Esophagus squamous epithelium (tissue), 5 donors: ENCODE measurements at regions not wholly inside any gene's neighbourhood (a gene's known extent, or its start where the extent isn't known, plus 50 kb on each side); places are given as distances from the start of the nearest gene placed in this dataset.

ENCODE experiments used
- DNase-seq: peaks from one replicate; lab custom pipeline; 2025; lab: John Stamatoyannopoulos, UW
- H3K27ac ChIP-seq, 4 donors: fragments of 200-600 bp; sonication (generic); one replicate each; pipeline ENCODE4 v1.5.1; 2016 to 2019; ENCODE audit warnings: mild to moderate bottlenecking in 1 of 4
- H3K27me3 ChIP-seq, 4 donors: fragments of 200-600 bp; sonication (generic); 1 replicate in 3 of 4; 2 replicates in 1 of 4; pipeline versions ENCODE4 v1.5.1 to v1.6.0; 2017 to 2021; ENCODE audit warnings: antibody characterized with exemption in 1 of 4
- H3K36me3 ChIP-seq, 3 donors: fragments of 200-600 bp; sonication (generic); one replicate each; pipeline ENCODE4 v1.5.1; 2016 to 2019
- H3K4me1 ChIP-seq, 3 donors: fragments of 200-600 bp; sonication (generic); one replicate each; pipeline ENCODE4 v1.5.1; 2017 to 2019
- H3K4me3 ChIP-seq, 4 donors: fragments of 200-600 bp; sonication (generic); 1 replicate in 3 of 4; 2 replicates in 1 of 4; pipeline ENCODE4 v1.5.1; 2016 to 2019; ENCODE audit warnings: mild to moderate bottlenecking in 2 of 4, moderate library complexity in 1 of 4
- H3K9me3 ChIP-seq, 3 donors: fragments of 200-600 bp; sonication (generic); one replicate each; pipeline ENCODE4 v1.5.1; 2016 to 2019
- POLR2A ChIP-seq, 4 donors: fragments of 450-650 bp; IDR thresholded peaks; one replicate each; pipeline ENCODE4 v1.6.1; 2017; ENCODE audit warnings: antibody characterized with exemption in 4 of 4, mild to moderate bottlenecking in 4 of 4, moderate library complexity in 3 of 4
- WGBS, 2 donors: methylation state at CpG; one replicate each; pipeline ENCODE4 v1.1.5; 2018; 5-methylcytosine and 5-hydroxymethylcytosine counted together
- intact Hi-C: fragments of 100-400 bp; cut with DNase I; formaldehyde crosslinking; loops from one replicate; pipeline ENCODE4 v1.15.0; 2022
- TF ChIP-seq, protein P1 (sequence below), 6 experiments: fragments of 450-650 bp in 4 of 6; fragments of 200-600 bp in 2 of 6; sonication (generic) in 2 of 6; IDR thresholded peaks; one replicate each; pipeline ENCODE4 v1.5.1; 2016 to 2019; ENCODE audit warnings: antibody characterized with exemption in 6 of 6, mild to moderate bottlenecking in 4 of 6, moderate library complexity in 4 of 6
- donor health status: DM: yes; HTN: yes; CAD: no.

DNA sequence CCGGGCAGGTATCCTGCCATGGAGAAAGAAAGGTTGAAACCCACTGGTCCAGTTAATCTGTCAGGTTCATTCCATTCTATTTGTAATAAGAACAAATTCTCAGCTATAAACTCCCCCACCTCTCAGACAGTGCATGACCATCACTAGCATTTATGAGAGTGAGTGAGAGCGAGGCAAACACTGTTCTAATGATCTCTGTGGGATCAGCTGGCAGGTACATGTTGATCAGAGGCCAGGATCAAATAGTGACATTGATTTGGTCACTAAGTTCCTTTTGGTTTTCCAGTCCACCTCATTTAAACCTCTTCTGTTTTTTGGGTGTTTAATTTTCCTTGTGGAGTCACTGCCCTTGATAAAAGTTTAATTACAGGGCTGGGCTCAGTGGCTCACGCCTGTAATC is 423.1 kb upstream of the CHST9 start:
- intact Hi-C loops: loop anchor here (10.0 kb wide), 2 partner anchors 233 to 577 kb away; no protein-coding TSS in a partner anchor
- 83 to 92% methylated on average over 2 to 3 of the region's 3 CpGs for WGBS, 2 donors
- Histone ChIP-seq H3K27ac (no peak overlapping the region), H3K4me1 (no peaks in the 10 kb centered on the region), H3K36me3 (no peaks in the 10 kb centered on the region), H3K27me3 (no peaks in the 10 kb centered on the region), H3K4me3 (no peak overlapping the region), H3K9me3 (no peaks in the 10 kb centered on the region)
- DNase-seq: no peak
- TF ChIP-seq, protein P1, sequence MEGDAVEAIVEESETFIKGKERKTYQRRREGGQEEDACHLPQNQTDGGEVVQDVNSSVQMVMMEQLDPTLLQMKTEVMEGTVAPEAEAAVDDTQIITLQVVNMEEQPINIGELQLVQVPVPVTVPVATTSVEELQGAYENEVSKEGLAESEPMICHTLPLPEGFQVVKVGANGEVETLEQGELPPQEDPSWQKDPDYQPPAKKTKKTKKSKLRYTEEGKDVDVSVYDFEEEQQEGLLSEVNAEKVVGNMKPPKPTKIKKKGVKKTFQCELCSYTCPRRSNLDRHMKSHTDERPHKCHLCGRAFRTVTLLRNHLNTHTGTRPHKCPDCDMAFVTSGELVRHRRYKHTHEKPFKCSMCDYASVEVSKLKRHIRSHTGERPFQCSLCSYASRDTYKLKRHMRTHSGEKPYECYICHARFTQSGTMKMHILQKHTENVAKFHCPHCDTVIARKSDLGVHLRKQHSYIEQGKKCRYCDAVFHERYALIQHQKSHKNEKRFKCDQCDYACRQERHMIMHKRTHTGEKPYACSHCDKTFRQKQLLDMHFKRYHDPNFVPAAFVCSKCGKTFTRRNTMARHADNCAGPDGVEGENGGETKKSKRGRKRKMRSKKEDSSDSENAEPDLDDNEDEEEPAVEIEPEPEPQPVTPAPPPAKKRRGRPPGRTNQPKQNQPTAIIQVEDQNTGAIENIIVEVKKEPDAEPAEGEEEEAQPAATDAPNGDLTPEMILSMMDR (IDR thresholded peaks at IDR 0.05): no peak
- no peak for TF ChIP-seq POLR2A (IDR thresholded peaks at IDR 0.05)

DNA sequence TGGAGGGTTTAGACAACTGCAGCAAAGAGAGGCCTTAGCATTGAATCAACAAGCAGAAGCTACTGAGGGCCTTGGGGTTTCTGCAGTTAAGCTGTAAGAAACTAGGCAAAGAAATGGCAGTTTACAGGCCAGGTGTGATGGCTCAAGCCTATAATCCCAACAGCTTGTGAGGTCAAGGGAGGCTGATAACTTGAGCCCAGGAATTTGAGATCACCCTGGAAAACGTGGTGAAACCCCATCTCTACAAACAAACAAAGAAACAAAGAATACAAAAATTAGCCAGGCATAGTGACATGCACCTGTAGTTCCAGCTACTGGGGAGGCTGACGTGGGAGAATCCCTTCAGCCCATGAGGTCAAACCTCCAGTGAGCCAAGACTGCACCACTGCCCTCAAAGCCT is 421.6 kb upstream of the CHST9 start:
- no peaks in the 10 kb centered on the region for H3K9me3 ChIP-seq
- intact Hi-C loops: loop anchor here (10.0 kb wide), 2 partner anchors 232 to 578 kb away; no protein-coding TSS in a partner anchor
- WGBS, 2 donors: 50 to 64% methylated on average over 2 of the region's 2 CpGs
- no peaks in the 10 kb centered on the region for H3K27me3 ChIP-seq
- TF ChIP-seq, protein P1 (IDR thresholded peaks at IDR 0.05): no peak
- H3K4me3 ChIP-seq: no peak overlapping the region
- DNase-seq: no peak
- H3K4me1 ChIP-seq: no peaks in the 10 kb centered on the region
- H3K27ac ChIP-seq: no peak overlapping the region
- H3K36me3 ChIP-seq: no peaks in the 10 kb centered on the region

DNA sequence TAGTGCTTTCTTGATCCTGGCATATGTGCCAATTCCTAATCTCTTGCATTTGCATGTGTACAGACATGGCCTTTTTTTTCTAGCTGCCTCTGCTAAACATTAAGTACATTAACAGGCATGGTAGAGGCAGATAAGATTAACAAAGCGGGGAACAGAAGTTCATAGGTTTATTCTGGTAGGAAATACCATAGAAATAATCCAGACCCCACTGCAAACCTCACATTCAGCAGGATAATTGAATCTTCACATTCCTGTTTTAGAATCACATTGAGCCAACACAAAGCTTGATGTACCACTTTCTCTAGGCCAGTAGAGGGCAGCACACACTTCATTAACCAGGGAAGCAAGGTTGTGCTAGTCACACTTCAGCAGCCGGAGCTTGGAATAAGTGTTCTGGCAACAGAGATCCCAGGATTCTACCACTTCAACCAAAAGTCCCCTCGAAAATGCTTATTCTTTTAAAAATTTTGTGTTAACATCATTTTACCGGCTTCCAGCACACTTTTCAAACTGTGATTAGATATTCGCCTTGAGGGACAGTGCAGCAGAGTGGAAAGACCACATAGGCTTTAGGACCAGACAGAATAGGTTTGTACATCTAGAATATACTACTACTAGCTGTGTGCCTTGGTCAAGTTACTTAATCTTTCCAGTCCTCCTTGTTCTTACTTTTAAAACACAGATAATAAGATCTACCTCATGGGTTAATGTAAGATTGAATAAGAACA is 420.2 kb upstream of the CHST9 start:
- no peak overlapping the region for H3K27ac ChIP-seq
- H3K27me3 ChIP-seq: no peaks in the 10 kb centered on the region
- DNase-seq: no peak
- H3K9me3 ChIP-seq: no peaks in the 10 kb centered on the region
- TF ChIP-seq, protein P1 (IDR thresholded peaks at IDR 0.05): peak in 5 of 6 experiments; percentile 47 to 73 (median 69)
- no peak for TF ChIP-seq POLR2A (IDR thresholded peaks at IDR 0.05)
- H3K4me1 ChIP-seq: no peaks in the 10 kb centered on the region
- no peak overlapping the region for H3K4me3 ChIP-seq
- H3K36me3 ChIP-seq: no peaks in the 10 kb centered on the region
- WGBS, 2 donors: 20 to 25% methylated on average over 5 of the region's 5 CpGs
- intact Hi-C loops: loop anchor here (10.0 kb wide), 2 partner anchors 230 to 580 kb away; no protein-coding TSS in a partner anchor

DNA sequence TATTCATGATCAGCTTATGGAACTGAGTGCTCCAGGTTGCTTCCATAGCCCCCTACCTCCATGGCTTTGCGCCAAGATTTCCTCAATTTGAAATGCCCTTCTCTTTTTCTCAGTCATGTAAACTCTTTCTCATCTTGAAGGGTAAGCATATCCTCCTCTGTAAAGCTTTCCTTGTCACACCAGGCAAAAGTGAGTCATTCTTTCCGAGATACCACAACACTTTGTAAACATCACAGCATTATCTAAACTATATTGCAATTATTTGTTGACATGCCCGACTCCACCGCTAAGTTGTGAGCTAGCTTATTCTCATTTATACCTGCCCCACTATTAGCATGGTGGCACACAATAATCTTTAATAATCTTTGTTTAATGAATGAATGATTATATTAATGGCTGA is 419.5 kb upstream of the CHST9 start:
- Histone ChIP-seq H3K9me3 (no peaks in the 10 kb centered on the region), H3K36me3 (no peaks in the 10 kb centered on the region), H3K27me3 (no peaks in the 10 kb centered on the region), H3K27ac (no peak overlapping the region), H3K4me1 (no peaks in the 10 kb centered on the region), H3K4me3 (no peak overlapping the region)
- TF ChIP-seq, protein P1 (IDR thresholded peaks at IDR 0.05): no peak
- TF ChIP-seq POLR2A (IDR thresholded peaks at IDR 0.05): no peak
- no peak for DNase-seq
- 51 to 62% methylated on average over 4 of the region's 4 CpGs for WGBS, 2 donors
- intact Hi-C loops: loop anchor here (10.0 kb wide), 2 partner anchors 230 to 580 kb away; no protein-coding TSS in a partner anchor

DNA sequence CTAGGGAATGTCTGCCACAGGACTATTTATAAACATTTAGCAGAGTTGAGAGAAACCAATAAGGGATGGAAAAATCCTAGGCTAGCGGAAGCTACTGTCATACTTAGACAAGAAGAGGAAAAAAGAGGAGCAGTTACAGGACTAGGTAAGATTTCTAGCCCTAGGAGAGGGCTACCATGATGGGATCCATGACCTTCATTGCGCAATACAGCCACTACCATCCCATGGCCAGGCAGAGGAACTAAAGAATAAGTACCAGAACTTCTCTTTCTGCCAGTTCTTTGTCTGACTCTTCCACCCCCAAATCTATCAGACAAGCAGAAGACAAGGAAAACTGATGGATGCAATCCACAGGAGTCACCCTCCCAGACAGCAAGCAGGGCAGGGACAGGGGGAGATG is 417.0 kb upstream of the CHST9 start:
- WGBS, 2 donors: 95 to 97% methylated on average over 2 of the region's 2 CpGs
- TF ChIP-seq, protein P1 (IDR thresholded peaks at IDR 0.05): no peak
- no peak for TF ChIP-seq POLR2A (IDR thresholded peaks at IDR 0.05)
- intact Hi-C loops: loop anchor here (10.0 kb wide), 2 partner anchors 227 to 583 kb away; no protein-coding TSS in a partner anchor

More for the DNA sequence above, 417.0 kb upstream of the CHST9 start:
- no peaks in the 10 kb centered on the region for H3K36me3 ChIP-seq
- no peak overlapping the region for H3K4me3 ChIP-seq
- no peaks in the 10 kb centered on the region for H3K4me1 ChIP-seq
- no peak for DNase-seq
- no peak overlapping the region for H3K27ac ChIP-seq
- no peaks in the 10 kb centered on the region for H3K27me3 ChIP-seq
- no peaks in the 10 kb centered on the region for H3K9me3 ChIP-seq
